ENCODE measurements at regions not wholly inside any gene's neighbourhood (a gene's known extent, or its start where the extent isn't known, plus 50 kb on each side); places are given as distances from the start of the nearest gene placed in this dataset.
A peak's percentile ranks its signal among the peaks of the same experiment; 100 is the strongest.
"Not testable (repeated sequence)": the region's sequence is repeated elsewhere in the genome, so short reads cannot be mapped to it uniquely, and the experiment has no call there.

GRCh38 chr6:56875961-56876360 is 78.9 kb upstream of the BEND6 start (continued):
- TF ChIP-seq CTCF (IDR thresholded peaks at IDR 0.05) (no peak), MAX (IDR thresholded peaks at IDR 0.05) (peak; percentile 41; the same call in 1 of the 2 replicates)

GRCh38 chr6:56875523-56875922 is 79.4 kb upstream of the BEND6 start:
- ATAC-seq (peak; percentile 31 to 68; a peak in 3 of 6 replicates), DNase-seq (ENCODE audit: low read depth in 1 of 2, low spot score in 1 of 2) (no peak), FAIRE-seq (no peak)
- WGBS (ENCODE audit: missing lambda C conversion rate) = 31% methylated on average over 1 of the region's 1 CpG
- no peaks in the 10 kb centered on the region for H3K9me3 ChIP-seq
- TF ChIP-seq REST (IDR thresholded peaks at IDR 0.05) = no peak
- TF ChIP-seq SMC3 (IDR thresholded peaks at IDR 0.05) = no peak
- H3K4me1 ChIP-seq = peaks cover 34% of the 10 kb centered on the region
- peak overlapping the region; percentile 71 for H3K4me2 ChIP-seq
- H3K4me3 ChIP-seq = peak overlapping the region; percentile 9; the same call in 1 of the 3 replicates
- POLR2A ChIA-PET = no interaction called here
- peak overlapping the region; percentile 77 to 80 for H3K27ac ChIP-seq
- CTCF ChIA-PET = interaction anchor here (1.1 to 1.3 kb wide), 3 partner anchors 9 to 13 kb away, joined by 3 to 4 read pairs (median 3); no protein-coding TSS in a partner anchor

GRCh38 chr6:56874328-56874727 is 80.6 kb upstream of the BEND6 start:
- no peak for DNase-seq (ENCODE audit: low read depth in 1 of 2, low spot score in 1 of 2)
- CTCF ChIA-PET = interaction anchor here (1.3 kb wide), 1 partner anchor 10 kb away, joined by 4 read pairs; no protein-coding TSS in a partner anchor

GRCh38 chr6:56870053-56870452 is 84.9 kb upstream of the BEND6 start:
- POLR2A ChIA-PET; H3K4me2 ChIP-seq; H3K9me3 ChIP-seq; H3K4me3 ChIP-seq; ATAC-seq; CTCF ChIA-PET; DNase-seq (ENCODE audit: low read depth in 1 of 2, low spot score in 1 of 2); FAIRE-seq: not testable (repeated sequence)
- TF ChIP-seq MAFK (IDR thresholded peaks at IDR 0.05; ENCODE audit: partially characterized antibody) = peak; percentile 52
- 88% methylated on average over 5 of the region's 5 CpGs for WGBS (ENCODE audit: missing lambda C conversion rate)
- Histone ChIP-seq H3K27ac (peak overlapping the region; percentile 82 to 85), H3K4me1 (peaks cover 55% of the 10 kb centered on the region)

More at GRCh38 chr6:56874328-56874727, 80.6 kb upstream of the BEND6 start:
- ATAC-seq (no peak), FAIRE-seq (no peak)
- no peak overlapping the region for H3K27ac ChIP-seq
- no peak overlapping the region for H3K4me3 ChIP-seq
- H3K4me2 ChIP-seq = no peak overlapping the region
- TF ChIP-seq TFCP2L1 (CRISPR knock-in tag; IDR thresholded peaks at IDR 0.05) = no peak
- no peak for TF ChIP-seq ZC3H11A (IDR thresholded peaks at IDR 0.05)
- TF ChIP-seq RCOR1 (IDR thresholded peaks at IDR 0.05; ENCODE audit: low read depth, low read length) = no peak
- no peak for TF ChIP-seq NFE2L2 (conservative IDR thresholded peaks at IDR 0.05; ENCODE audit: low read length)
- no peak for TF ChIP-seq BHLHE40 (IDR thresholded peaks at IDR 0.05; ENCODE audit: low read depth, low read length)
- no peak for TF ChIP-seq E2F6 (IDR thresholded peaks at IDR 0.05; ENCODE audit: borderline replicate concordance, low read depth)
- no peak for TF ChIP-seq SMC3 (IDR thresholded peaks at IDR 0.05)
- no peak for TF ChIP-seq CBX2 (IDR thresholded peaks at IDR 0.05; ENCODE audit: borderline replicate concordance, low read depth)
- no peak for TF ChIP-seq ZNF302 (CRISPR knock-in tag; IDR thresholded peaks at IDR 0.05)
- no peak for TF ChIP-seq JUNB (IDR thresholded peaks at IDR 0.05)
- no peak for TF ChIP-seq EHF (CRISPR knock-in tag; IDR thresholded peaks at IDR 0.05)
- TF ChIP-seq CHD4 (IDR thresholded peaks at IDR 0.05; ENCODE audit: borderline replicate concordance) = no peak
- TF ChIP-seq HEYL (CRISPR knock-in tag; IDR thresholded peaks at IDR 0.05) = no peak
- POLR2A ChIA-PET = no interaction called here
- H3K4me1 ChIP-seq = peaks cover 40% of the 10 kb centered on the region
- whole genome bisulfite sequencing (ENCODE audit: missing lambda C conversion rate) = 96% methylated on average over 3 of the region's 3 CpGs
- H3K9me3 ChIP-seq = no peaks in the 10 kb centered on the region
